NCI-H2171 (cell line): ENCODE measurements at regions not wholly inside any gene's neighbourhood (a gene's known extent, or its start where the extent isn't known, plus 50 kb on each side); places are given as distances from the start of the nearest gene placed in this dataset.

Source experiments
- DNase-seq: peaks from one replicate; lab custom pipeline; 2025; lab: John Stamatoyannopoulos, UW

- DNase-seq = no peak
Observed at GRCh38 chr11:109350091-109350490, 71.9 kb upstream of the C11orf87 start.

- DNase-seq = no peak
Observed at GRCh38 chr11:109362059-109362458, 59.9 kb upstream of the C11orf87 start.

- no peak for DNase-seq
Observed at GRCh38 chr11:109363682-109364081, 58.3 kb upstream of the C11orf87 start.

GRCh38 chr11:109364851-109365250, 57.1 kb upstream of the C11orf87 start:
- no peak for DNase-seq

GRCh38 chr11:109371444-109372176, 50.4 kb upstream of the C11orf87 start:
- no peak for DNase-seq
